HG03342 (cell line): ENCODE measurements at regions not wholly inside any gene's neighbourhood (a gene's known extent, or its start where the extent isn't known, plus 50 kb on each side); places are given as distances from the start of the nearest gene placed in this dataset.
"Not testable (repeated sequence)": the region's sequence is repeated elsewhere in the genome, so short reads cannot be mapped to it uniquely, and the experiment has no call there.

Source experiments
- ATAC-seq: cut with Tn5 transposase; IDR thresholded peaks from one replicate; pipeline ENCODE4 v1.9.1; 2021; ENCODE audit warnings: mild to moderate bottlenecking, moderate library complexity; ENCODE audit not compliant: unreplicated experiment

DNA sequence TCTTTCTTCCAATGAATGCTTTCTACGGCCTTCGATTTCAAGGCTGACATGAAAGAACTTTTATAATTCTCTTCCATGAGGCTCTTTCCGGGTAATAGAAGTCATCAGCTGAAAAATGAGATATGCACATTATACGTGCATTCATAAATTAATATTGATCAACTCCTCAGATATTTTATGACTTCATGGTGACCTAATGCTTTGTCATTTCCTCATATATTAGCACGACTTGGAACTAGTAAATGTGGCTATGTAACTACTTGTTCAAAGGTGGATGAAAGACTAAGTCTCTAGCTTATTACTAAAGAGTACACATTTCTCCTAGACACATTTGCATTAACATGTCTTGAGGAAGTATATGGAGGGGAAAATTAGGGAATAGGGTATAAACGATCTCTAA, 168.8 kb downstream of the HDGFL1 start:
- no peak for ATAC-seq

DNA sequence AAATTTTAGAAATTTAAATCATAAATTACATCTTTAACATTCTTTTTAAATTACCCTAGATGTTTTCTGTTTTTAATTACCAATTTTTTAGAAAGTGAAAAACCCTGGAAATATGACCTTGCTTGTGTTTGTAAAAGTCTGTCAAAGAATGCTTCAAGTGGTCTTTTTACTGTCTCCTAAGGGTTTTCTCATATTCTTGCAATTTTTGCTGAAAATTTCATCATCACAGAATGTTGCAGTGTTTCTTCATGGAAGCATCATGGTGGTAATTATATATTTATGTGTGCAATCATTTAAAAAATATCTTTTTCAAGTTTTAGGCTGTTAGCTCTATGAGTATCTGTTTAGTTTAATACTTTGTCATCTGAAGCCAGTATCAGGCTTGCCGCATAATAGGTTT, 178.2 kb downstream of the HDGFL1 start:
- ATAC-seq, result no peak

DNA sequence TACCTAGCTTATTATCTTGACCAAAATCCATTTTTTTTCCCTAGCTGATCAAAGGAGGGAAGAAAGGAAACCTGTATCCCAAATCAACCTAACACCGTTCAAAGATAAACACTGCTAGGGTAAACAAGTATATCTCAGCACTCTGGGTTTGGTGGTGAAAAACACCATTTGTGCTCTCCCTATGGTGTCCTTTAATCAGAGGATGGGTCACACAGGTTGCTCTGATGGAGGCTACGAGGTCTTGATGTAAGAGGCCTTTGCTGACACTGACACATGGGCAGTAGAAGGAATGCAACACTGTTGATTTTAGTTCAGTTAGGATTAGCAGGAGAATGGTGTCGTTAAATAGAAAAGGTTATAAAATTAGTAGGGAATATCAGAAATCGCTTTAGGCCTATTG, 179.3 kb downstream of the HDGFL1 start:
- no peak for ATAC-seq

DNA sequence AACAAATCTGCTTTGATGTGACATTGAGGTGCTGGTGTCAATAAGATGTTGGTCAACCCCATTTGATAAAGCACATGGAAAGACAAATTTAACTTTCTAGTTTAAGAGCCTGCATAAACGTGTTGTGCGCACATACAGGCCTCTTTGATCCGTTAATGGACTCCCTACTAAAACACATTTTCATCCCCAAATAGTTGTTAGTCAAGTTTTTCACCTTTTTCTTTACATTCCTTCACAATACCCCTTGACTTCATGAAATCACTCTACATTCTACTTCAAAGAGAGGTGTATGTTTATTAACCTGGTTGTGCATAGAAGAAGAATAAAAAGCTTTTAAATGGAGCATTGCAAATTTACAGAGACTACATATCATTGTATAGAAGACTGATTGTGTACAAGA, 180.3 kb downstream of the HDGFL1 start:
- ATAC-seq, result no peak

DNA sequence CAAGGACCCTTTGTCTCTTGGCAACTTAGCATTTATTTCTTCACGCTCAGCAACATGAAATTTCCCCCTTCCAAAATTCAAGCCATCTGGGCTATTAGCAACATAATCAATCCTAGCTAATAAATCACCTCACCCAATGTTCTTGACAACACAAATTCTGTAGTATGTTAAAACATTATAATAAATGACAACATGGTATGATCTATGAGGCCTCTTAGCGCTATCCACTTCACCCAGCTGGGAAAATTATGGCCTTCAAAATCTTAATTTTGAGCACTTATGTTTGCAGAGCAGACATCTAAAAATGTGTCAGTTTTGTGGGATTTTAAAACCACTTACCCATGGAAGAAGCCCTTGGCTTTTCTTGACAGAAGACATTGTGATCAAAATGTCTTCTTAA, 181.9 kb downstream of the HDGFL1 start:
- no peak for ATAC-seq

DNA sequence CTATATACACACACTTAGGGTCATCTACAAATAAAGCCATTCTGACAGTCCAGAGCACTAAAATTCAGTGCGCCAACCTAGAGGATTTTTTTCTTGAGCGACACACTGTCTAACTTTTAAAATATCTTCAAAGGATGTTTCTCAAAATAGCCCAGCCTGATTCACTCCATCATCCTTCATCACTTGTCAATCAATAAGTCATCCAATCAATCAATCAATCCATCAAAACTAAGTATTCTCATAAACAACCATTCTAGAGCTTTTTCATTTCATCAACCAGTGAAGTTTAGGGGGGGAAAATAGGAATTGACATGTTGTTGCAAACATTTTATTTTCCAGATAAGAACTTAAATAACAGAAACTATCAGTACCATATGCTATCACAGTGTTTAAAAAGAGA, 183.2 kb downstream of the HDGFL1 start:
- no peak for ATAC-seq

DNA sequence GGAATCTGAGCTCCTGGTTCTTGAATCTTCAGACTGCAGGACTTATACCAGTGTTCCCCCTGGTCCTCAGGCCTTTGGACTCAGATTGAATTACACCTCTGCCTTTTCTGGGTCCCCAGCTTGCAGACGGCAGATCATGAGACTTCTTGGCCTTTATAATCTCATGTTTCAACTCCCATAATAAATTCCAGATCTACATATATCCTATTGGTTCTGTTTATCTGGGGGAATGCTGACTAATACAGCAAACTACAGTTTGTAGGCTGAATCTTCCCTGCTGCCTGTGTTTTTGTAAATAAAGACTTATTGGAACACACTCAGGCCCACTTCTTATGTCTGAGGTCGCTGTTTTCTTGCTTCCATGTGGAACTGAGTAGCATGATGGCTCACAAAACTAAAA, 184.7 kb downstream of the HDGFL1 start:
- no peak for ATAC-seq

DNA sequence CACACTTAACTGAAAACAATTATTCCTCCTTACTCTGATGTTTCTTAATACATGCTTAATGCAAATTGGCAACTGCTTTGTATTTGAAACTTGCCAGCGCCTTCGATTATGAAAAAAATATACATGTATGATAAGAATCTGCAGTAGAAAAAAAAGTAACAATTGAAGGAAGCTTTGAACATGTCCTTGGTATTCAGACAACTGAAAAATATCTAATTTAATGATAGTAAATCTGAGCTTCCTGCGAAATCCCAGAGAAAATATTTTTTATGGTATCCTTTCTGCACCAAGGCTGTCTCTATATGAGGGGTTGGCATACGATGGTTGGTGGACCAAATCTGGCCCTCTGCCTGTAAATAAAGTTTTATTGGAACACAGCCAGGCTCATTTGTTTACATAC, 186.2 kb downstream of the HDGFL1 start:
- ATAC-seq, result no peak

DNA sequence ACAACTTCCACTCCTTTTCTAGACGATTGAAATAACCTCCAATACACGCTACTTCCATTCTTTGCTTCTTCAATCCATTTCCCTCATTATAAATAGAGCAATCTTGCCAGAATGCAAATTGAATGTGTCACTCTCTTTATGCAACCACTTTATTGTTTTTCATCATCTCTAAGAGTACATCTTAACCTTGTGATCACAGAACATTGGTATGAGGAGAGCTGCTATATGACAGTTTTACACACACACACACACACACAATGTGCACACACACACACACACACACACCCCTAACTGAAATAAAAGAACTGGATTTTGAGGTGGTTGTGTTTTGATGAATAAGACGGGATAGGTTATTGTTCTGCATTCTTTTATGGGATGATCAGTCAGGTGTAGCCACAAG, 187.0 kb downstream of the HDGFL1 start:
- no peak for ATAC-seq

DNA sequence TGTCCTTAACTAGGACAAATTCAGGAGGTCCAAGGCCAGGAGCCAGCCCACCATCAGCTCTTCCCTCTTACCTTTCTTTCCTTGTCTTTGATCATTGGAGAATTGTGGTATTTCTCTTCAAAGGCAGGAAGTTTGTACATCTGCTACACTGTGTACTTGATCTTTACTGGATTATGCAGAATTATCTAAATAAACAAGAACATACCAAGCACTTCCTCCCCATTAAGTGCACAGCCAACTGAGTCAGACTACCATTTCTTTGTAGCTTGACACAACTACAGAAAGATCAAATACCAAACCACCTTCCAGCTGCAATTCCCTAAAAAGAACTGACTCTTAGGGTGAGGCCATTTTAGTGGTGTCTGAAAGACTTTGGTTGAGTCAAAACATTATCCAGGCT, 195.1 kb downstream of the HDGFL1 start:
- no peak for ATAC-seq

DNA sequence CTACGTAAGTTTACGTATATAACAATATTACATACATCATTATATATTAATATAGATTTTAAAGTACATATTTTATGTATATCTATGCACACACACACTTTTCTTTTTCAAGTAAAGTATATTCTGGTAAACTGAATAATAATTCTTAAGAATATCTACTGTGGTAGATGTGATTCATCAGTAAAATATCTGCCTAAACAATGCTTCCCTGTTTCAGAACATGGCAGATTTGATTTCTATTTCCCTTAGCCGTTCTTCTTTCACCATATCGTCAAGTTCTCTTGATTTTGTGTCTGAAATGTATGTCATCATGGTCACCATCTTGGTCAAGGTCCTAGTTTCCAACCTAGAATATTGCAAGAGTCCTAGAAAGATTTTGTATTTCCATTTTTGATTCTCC, 195.6 kb downstream of the HDGFL1 start:
- ATAC-seq, result no peak

DNA sequence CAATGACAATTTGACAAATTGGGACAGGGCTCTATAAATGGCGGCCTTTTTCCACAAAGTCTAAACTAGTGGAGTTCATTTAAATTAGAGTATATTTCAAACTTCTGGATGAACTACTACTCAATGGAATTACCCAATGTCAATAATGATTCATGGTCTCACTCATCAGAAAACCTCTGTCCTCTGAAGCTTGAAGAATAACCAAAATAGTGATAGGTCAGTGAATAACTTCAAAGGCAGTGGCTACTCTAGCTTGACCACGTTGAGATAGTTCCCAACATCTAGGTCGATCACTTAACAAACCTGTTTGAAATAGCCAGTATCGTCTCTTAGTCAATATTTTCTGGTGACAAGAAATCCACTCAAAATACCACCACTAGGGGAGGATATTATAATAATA, 197.6 kb downstream of the HDGFL1 start:
- ATAC-seq, result no peak

DNA sequence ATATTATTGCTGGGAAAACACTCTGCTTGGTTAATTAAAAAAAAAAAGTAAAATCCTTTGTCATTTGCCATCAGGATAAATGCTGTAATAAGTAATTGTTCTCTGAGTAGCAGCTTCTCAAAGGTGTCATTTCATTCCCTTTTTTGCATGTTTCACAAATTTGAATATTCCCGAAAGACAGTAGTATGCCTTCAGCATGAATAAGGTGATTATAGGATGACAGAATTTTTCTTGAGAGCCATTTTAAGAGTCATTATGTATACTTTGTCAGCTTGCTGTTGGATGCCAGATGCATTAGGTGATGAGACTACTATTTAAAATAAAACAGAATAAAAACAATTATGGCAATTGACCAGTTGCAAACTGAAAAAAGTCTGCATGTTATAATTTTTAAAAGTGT, 200.7 kb downstream of the HDGFL1 start:
- no peak for ATAC-seq

DNA sequence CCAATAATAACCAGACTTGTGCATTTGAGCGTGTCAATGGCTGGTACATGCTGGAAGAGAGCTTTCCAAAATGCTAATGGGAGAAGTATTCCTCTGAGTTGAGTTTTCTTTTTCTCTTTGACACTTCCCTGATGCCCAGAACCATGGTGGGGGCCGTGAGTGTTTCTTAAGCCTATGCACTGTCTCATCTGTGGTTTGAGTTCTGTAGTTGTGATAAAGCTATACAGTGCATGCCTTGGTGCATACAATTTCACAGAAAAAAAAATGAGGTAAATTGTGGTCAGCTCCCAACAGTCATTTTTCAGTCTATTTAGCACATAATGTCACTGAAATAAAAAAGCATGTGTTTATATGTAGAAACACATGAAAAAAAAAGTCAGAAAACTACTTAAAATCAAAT, 204.8 kb downstream of the HDGFL1 start:
- no peak for ATAC-seq

DNA sequence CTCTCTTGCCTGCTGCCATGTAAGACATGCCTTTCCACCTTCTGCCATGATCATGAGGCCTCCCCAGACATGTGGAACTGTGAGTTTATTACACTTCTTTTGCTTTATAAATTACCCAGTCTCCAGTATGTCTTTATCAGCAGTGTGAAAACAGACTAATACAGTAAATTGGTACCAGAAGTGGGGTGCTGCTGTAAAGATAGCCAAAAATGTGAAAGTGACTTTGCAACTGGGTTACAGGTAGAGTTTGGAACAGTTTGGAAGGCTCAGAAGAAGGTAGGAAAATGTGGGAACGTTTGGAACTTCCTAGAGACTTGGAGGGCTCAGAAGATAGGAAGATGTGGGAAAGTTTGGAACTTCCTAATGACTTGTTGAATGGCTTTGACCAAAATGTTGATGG, 209.1 kb downstream of the HDGFL1 start:
- ATAC-seq, result not testable (repeated sequence)

DNA sequence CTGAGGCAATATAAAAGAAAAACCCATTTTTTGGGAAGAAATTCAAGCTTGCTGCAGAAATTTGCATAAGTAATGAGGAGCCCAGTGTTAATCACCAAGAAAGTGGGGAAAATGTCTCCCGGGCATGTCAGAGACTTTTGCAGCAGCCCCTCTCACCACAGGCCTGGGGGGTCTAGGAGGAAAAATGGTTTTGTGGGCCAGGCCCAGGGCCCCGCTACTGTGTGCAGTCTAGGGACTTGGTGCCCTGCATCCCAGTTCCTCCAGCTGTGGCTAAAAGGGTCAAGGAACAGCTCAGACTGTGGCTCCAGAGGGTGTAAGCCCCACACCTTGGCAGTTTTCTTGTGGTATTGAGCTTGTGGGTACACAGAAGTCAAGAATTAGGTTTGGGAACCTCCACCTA, 209.7 kb downstream of the HDGFL1 start:
- ATAC-seq, result no peak

DNA sequence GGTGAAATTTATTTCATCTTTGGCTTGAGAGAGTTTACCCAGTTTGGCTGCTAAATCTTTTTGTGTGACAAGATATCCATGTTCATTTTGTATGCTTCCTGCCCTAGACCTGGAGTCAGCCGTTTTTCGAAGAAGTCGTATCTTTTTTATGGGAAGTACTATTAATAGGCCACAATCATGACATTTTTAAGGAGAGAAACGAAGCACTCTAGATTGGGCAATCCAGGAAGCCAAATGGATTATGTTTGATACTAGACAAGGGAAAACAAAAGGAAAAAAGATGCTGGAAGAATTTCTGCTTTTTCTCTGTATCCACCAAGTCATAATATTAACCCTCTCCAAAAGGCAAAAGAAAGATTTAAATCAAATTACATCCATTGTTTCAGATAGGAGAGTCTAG, 214.6 kb downstream of the HDGFL1 start:
- ATAC-seq, result no peak

DNA sequence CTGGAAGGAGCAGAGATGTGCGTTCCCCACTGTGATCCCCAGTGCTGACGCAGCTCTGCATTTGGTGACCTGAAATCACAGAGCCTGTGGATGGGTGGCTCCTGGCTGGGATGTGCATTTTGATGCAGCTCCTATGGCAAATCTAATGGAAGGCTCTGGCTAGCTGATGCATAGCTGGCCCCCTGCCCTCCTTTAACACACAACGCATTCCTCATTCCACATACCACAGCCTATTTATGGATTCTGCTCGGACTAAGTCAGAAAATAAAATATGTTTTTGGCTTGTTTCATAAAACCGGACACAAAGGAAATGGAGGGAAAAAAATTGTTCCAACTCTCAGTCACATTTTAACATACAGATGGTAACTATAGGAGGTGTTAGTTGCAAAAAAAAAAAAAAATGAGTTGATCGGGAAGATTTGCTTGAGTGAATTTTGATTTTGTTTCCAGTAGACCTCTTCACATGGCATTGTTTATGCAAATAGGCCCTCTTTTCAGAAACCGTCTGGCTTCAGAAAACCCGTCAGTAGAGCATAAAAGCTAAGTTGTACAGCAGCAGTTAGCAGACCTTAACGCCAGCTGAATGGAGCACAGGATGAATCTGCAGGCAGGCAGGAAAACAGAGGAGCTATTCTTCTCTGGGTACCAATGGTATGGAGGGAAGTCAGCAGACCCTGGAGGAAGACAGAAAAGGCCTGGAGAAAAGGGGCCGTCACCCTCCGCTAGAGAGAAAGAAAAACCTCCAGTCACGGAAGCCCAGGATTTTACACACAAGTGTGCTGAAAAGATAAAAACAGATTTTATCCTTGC, 215.4 kb downstream of the HDGFL1 start:
- no peak for ATAC-seq

DNA sequence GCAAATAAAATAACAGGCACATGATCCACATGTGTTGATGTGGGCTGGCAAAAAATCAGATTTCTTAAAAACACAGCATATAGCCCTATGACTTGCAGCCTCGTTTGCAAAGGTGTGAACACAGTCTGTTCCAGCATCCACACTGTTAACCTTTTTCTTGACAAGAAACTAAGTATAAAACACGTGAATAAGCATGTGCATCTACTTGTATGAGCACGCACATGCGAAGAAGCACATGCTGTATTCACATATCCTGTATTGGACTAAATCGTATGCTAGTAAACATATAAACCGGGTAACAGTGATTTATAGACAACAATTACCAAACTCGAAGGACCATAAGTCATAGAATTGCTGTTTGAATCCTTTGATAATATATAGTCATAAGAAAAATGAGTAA, 218.7 kb downstream of the HDGFL1 start:
- ATAC-seq, result no peak

DNA sequence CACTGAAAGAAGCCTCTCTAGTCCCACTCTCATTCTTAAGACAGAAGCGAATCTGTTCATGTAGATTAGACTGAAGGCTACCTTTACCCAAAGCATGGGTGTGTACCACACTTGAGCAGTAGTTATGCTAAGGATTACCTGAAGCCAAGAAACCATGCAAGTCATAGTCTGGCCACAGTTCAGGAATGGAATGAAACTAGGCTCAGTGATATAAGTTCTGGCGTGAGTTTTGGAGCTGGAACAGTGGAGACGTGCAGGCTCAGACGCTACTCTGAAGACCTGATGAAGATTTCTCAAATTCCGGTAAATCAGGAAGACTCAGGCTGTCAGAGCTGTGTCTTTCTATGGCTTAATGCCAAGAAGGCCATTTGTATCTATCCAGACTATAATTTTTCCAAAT, 219.9 kb downstream of the HDGFL1 start:
- no peak for ATAC-seq

DNA sequence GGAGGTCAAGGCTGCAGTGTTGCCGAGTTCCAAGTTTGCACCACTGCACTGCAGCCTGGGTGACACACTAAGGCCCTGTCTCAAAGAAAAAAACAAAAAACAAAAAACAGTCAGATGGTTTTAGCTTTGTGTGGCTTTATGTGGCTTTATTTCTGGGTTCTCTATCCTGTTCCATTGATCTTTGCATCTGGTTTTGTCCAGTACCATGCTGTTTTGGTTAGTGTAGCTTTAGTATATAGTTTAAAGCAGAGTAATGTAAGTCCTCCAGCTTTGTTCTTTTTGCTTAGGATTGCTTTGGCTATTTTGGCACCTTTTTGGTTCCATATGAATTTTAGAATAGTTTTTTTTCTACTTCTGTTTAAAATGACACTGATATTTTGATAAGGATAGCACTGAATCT, 225.5 kb downstream of the HDGFL1 start:
- no peak for ATAC-seq

DNA sequence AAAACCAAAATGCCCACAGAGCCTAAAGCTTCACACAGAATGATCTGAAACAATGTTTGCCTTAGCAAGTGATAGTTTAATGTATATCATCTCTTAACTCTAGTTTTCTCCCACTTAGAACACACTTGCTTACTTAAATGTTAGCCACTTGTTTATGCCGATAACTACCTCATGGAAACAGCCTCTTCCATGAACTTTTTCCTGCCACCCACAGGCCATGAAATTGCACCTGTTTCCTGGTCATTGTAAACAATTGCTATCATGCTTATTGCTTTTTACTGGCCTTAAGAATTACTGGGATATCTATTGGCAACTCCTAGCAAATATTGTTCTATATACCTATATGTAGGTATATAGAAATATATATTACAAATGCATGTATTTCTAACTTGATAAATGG, 231.1 kb downstream of the HDGFL1 start:
- ATAC-seq, result no peak

DNA sequence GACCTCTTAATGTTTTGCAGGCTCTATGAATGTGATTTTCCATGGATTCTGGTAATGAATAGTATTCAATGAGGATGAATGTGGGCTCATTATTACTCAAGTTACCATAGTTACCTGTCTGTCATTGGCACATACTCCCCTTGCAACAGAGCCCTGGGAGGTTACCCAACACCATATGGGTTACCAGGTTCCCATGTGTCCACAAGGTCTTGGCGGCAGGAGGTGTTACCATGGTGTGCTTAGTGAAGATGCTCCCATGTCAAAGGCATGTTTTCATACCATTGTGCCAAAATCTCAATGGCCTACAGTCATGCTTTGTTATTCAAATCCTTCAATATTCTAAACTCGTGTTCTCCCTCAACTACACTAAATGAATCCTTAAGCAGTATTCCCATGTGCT, 232.5 kb downstream of the HDGFL1 start:
- no peak for ATAC-seq
